ENCODE measurements at regions not wholly inside any gene's neighbourhood (a gene's known extent, or its start where the extent isn't known, plus 50 kb on each side); places are given as distances from the start of the nearest gene placed in this dataset.

- Histone ChIP-seq H2AFZ (ENCODE audit: low read length) (no peak overlapping the region), H3K56ac (ENCODE audit: insufficient read length, low read depth, low read length) (no peak overlapping the region), H3K27ac (ENCODE audit: insufficient read length, low read depth, low read length) (no peak overlapping the region), H2BK5ac (ENCODE audit: insufficient read length, low read length) (no peak overlapping the region), H3K9ac (ENCODE audit: extremely low read depth, insufficient read length, low read length) (no peak overlapping the region), H3K23ac (ENCODE audit: insufficient read length, low read depth, low read length) (no peak overlapping the region), H3K27me3 (ENCODE audit: insufficient read depth, low read length) (no peaks in the 10 kb centered on the region), H4K5ac (ENCODE audit: insufficient read length, low read depth, low read length) (no peak overlapping the region), H3K4ac (ENCODE audit: low read depth, low read length) (no peak overlapping the region), H2BK12ac (ENCODE audit: insufficient read length, low read depth, low read length) (no peak overlapping the region), H3K9me3 (ENCODE audit: control insufficient read depth, low read depth, low read length) (no peaks in the 10 kb centered on the region), H3K4me2 (ENCODE audit: insufficient read depth, insufficient read length, low read length) (no peak overlapping the region), H3K79me1 (ENCODE audit: insufficient read depth, low read depth, low read length, poor library complexity, severe bottlenecking) (no peaks in the 10 kb centered on the region), H3K23me2 (ENCODE audit: insufficient read length, low read depth, low read length, poor library complexity, severe bottlenecking) (no peaks in the 10 kb centered on the region), H2BK120ac (ENCODE audit: low read depth, low read length, poor library complexity, severe bottlenecking) (no peak overlapping the region), H4K20me1 (ENCODE audit: control insufficient read depth, insufficient read depth, insufficient read length) (no peaks in the 10 kb centered on the region), H2AK5ac (ENCODE audit: insufficient read length, low read length) (no peak overlapping the region), H3K4me1 (ENCODE audit: insufficient read depth, low read length) (no peaks in the 10 kb centered on the region), H3T11ph (ENCODE audit: low read length) (no peak overlapping the region), H3K18ac (ENCODE audit: insufficient read length, low read depth, low read length) (no peak overlapping the region), H4K91ac (ENCODE audit: insufficient read length, low read depth, low read length) (no peak overlapping the region), H3K14ac (ENCODE audit: insufficient read depth, low read length) (no peak overlapping the region), H3K79me2 (ENCODE audit: insufficient read depth, low read length) (no peaks in the 10 kb centered on the region), H4K8ac (replicated peaks; ENCODE audit: insufficient read length, low read depth, low read length) (no peak overlapping the region), H2BK15ac (ENCODE audit: low read depth, low read length) (no peak overlapping the region), H2BK20ac (ENCODE audit: low read depth, low read length, poor library complexity, severe bottlenecking) (no peak overlapping the region)
- H3K27me3 Mint-ChIP-seq (ENCODE audit: low read depth), result no peaks in the 10 kb centered on the region
- no peak for DNase-seq
- no peak overlapping the region for H3K27ac Mint-ChIP-seq
- H3K36me3 Mint-ChIP-seq (ENCODE audit: insufficient read depth in 1 of 3, low read depth in 3 of 3), result peaks cover 2 to 8% (median 6%) of the 10 kb centered on the region in 3 experiments; a peak in 4 of 7 replicates
- peaks cover 9 to 15% of the 10 kb centered on the region in 2 experiments; a peak in 4 of 5 replicates for H3K9me3 Mint-ChIP-seq
- H3K4me1 Mint-ChIP-seq, result peaks cover 0 to 6% of the 10 kb centered on the region in 2 experiments; a peak in 3 of 4 replicates
- no peak overlapping the region for H3K4me3 Mint-ChIP-seq
- no peak for TF ChIP-seq CTCF (conservative IDR thresholded peaks at IDR 0.05)
Observed at GRCh38 chr7:22932896-22933295, 81.0 kb downstream of the HYCC1 start.
